Liver (tissue), 8 donors: ENCODE measurements at regions not wholly inside any gene's neighbourhood (a gene's known extent, or its start where the extent isn't known, plus 50 kb on each side); places are given as distances from the start of the nearest gene placed in this dataset.

Experiments
- DNase-seq: peaks from one replicate; pipeline ENCODE4 v3.0.0-alpha.2; 2017; ENCODE audit warnings: low spot score
- H3K27ac ChIP-seq, 2 donors: one replicate each; pipeline ENCODE4 v1.7.0; 2013; ENCODE audit warnings: inconsistent platforms in 2 of 2, low read length in 2 of 2, control low read depth in 1 of 2, low read depth in 1 of 2, mild to moderate bottlenecking in 1 of 2
- H3K27me3 ChIP-seq, 4 donors: one replicate each; pipeline versions ENCODE4 v1.6.1 to v1.7.0; 2013; ENCODE audit warnings: low read length in 3 of 4, inconsistent platforms in 1 of 4, mild to moderate bottlenecking in 1 of 4, moderate library complexity in 1 of 4; ENCODE audit not compliant: control insufficient read depth in 4 of 4, insufficient read depth in 4 of 4
- H3K36me3 ChIP-seq, 4 donors: one replicate each; pipeline versions ENCODE4 v1.6.1 to v1.7.0; 2013; ENCODE audit warnings: low read length in 3 of 4, mild to moderate bottlenecking in 3 of 4, low read depth in 1 of 4, moderate library complexity in 1 of 4; ENCODE audit not compliant: control insufficient read depth in 4 of 4, insufficient read depth in 3 of 4
- H3K4me1 ChIP-seq, 4 donors: one replicate each; pipeline versions ENCODE4 v1.6.1 to v1.7.0; 2013; ENCODE audit warnings: low read length in 3 of 4, mild to moderate bottlenecking in 3 of 4, moderate library complexity in 1 of 4; ENCODE audit not compliant: control insufficient read depth in 4 of 4, insufficient read depth in 4 of 4
- H3K4me3 ChIP-seq, 3 donors: one replicate each; pipeline versions ENCODE4 v1.6.1 to v1.7.0; 2013; ENCODE audit warnings: low read length in 3 of 3, control low read depth in 1 of 3, low read depth in 1 of 3, mild to moderate bottlenecking in 1 of 3
- H3K9ac ChIP-seq, 2 donors: one replicate each; pipeline ENCODE4 v1.7.0; 2013; ENCODE audit warnings: low read length in 2 of 2, mild to moderate bottlenecking in 2 of 2, moderate library complexity in 2 of 2, control low read depth in 1 of 2, low read depth in 1 of 2
- H3K9me3 ChIP-seq, 4 donors: one replicate each; pipeline versions ENCODE4 v1.6.1 to v1.7.0; 2013; ENCODE audit warnings: low read length in 3 of 4; ENCODE audit not compliant: control insufficient read depth in 4 of 4
- CTCF ChIP-seq: fragments of 150-350 bp; IDR thresholded peaks from 2 replicates; pipeline ENCODE4 v1.5.1; 2017; ENCODE audit warnings: improper control_type of control experiment, low read depth, low read length; ENCODE audit not compliant: missing input control
- EGR1 ChIP-seq, 2 donors: IDR thresholded peaks; 2 replicates each; pipeline ENCODE4 v1.6.1; 2016 to 2018; ENCODE audit warnings: antibody characterized with exemption in 2 of 2, low read depth in 2 of 2
- FOXA1 ChIP-seq: IDR thresholded peaks from 2 replicates; pipeline ENCODE4 v1.6.1; 2016; ENCODE audit warnings: antibody characterized with exemption
- FOXA2 ChIP-seq: IDR thresholded peaks from 2 replicates; pipeline ENCODE4 v1.6.1; 2016; ENCODE audit warnings: antibody characterized with exemption
- GABPA ChIP-seq, 2 donors: IDR thresholded peaks in 1 of 2; conservative IDR thresholded peaks in 1 of 2; 2 replicates each; pipeline ENCODE4 v1.6.1; 2016; ENCODE audit warnings: antibody characterized with exemption in 2 of 2, mild to moderate bottlenecking in 1 of 2, moderate library complexity in 1 of 2
- HNF4A ChIP-seq, 2 donors: conservative IDR thresholded peaks; 2 replicates each; pipeline ENCODE4 v1.6.1; 2016; ENCODE audit warnings: antibody characterized with exemption in 2 of 2, mild to moderate bottlenecking in 2 of 2
- HNF4G ChIP-seq: IDR thresholded peaks from 2 replicates; pipeline ENCODE4 v1.6.1; 2016; ENCODE audit warnings: antibody characterized with exemption
- JUND ChIP-seq, 2 donors: IDR thresholded peaks; 2 replicates each; pipeline ENCODE4 v1.6.1; 2016; ENCODE audit warnings: antibody characterized with exemption in 2 of 2
- MAX ChIP-seq: IDR thresholded peaks from 2 replicates; pipeline ENCODE4 v1.6.1; 2016; ENCODE audit warnings: antibody characterized with exemption
- NR2F2 ChIP-seq: IDR thresholded peaks from 2 replicates; pipeline ENCODE4 v1.6.1; 2016; ENCODE audit warnings: antibody characterized with exemption
- RAD21 ChIP-seq, 2 donors: IDR thresholded peaks; 2 replicates each; pipeline ENCODE4 v1.6.1; 2016; ENCODE audit warnings: antibody characterized with exemption in 2 of 2, mild to moderate bottlenecking in 2 of 2
- RXRA ChIP-seq, 2 donors: IDR thresholded peaks; 2 replicates each; pipeline ENCODE4 v1.6.1; 2017 to 2018; ENCODE audit warnings: antibody characterized with exemption in 2 of 2, mild to moderate bottlenecking in 1 of 2
- SP1 ChIP-seq: IDR thresholded peaks from 2 replicates; pipeline ENCODE4 v1.6.1; 2018; ENCODE audit warnings: antibody characterized with exemption, mild to moderate bottlenecking
- TAF1 ChIP-seq: conservative IDR thresholded peaks from 2 replicates; pipeline ENCODE4 v1.6.1; 2016; ENCODE audit warnings: antibody characterized with exemption, mild to moderate bottlenecking
- YY1 ChIP-seq: IDR thresholded peaks from 2 replicates; pipeline ENCODE4 v1.6.1; 2016; ENCODE audit warnings: antibody characterized with exemption, mild to moderate bottlenecking
- ZBTB33 ChIP-seq: IDR thresholded peaks from 2 replicates; pipeline ENCODE4 v1.6.1; 2016; ENCODE audit warnings: antibody characterized with exemption
- WGBS: extraction: QIAGEN DNeasy Blood & Tissue Kit; methylation state at CpG from one replicate; pipeline ENCODE4 v1.1.7; 2013; 5-methylcytosine and 5-hydroxymethylcytosine counted together
- TF ChIP-seq, protein P1 (sequence below): IDR thresholded peaks from 2 replicates; pipeline ENCODE4 v1.6.1; 2016; ENCODE audit warnings: antibody characterized with exemption
- TF ChIP-seq, protein P2 (sequence below): IDR thresholded peaks from 2 replicates; pipeline ENCODE4 v1.6.1; 2016; ENCODE audit warnings: antibody characterized with exemption, mild to moderate bottlenecking
- donor health status: healthy.
- donor health status: healthy.
- donor health status: healthy.
- donor health status: healthy.
- donor health status: healthy.

DNA sequence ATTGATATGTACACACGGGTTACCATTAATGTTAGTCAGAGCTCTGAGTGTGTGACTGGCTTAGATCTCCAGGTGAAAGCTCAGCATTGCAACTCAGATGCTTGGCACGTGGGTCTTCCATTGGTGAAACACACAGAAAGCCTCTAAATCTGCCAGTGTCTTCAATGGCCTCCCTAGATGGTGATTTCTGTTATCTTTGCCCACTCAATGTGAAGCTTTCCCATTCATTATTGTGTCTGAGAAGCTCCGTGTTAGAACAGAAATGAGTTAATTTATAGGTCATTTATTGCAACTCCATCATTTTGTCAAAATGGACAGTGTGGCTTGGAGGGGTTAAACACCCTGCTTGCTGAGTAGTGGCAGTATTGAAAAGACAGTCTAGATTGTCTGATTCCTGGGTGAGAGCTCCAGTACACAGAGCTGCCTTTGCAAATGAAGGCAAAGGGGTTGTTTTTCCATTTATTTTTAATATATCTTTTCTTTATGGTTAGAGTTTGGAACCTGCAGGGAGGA, 64.7 kb upstream of the GCFC2 start:
- no peak for TF ChIP-seq RAD21 (IDR thresholded peaks at IDR 0.05)
- TF ChIP-seq HNF4A (conservative IDR thresholded peaks at IDR 0.05), result no peak
- no peak for TF ChIP-seq RXRA (IDR thresholded peaks at IDR 0.05)
- no peak for TF ChIP-seq MAX
- TF ChIP-seq HNF4G, result no peak
- TF ChIP-seq NR2F2, result no peak
- no peak for TF ChIP-seq FOXA2
- TF ChIP-seq CTCF, result no peak
- TF ChIP-seq JUND (IDR thresholded peaks at IDR 0.05), result no peak
- TF ChIP-seq GABPA (IDR thresholded peaks at IDR 0.05 in 1 of 2, conservative IDR thresholded peaks at IDR 0.05 in 1 of 2), result no peak
- TF ChIP-seq EGR1 (IDR thresholded peaks at IDR 0.05; ENCODE audit: low read depth in 2 of 2), result no peak
- TF ChIP-seq, protein P1, sequence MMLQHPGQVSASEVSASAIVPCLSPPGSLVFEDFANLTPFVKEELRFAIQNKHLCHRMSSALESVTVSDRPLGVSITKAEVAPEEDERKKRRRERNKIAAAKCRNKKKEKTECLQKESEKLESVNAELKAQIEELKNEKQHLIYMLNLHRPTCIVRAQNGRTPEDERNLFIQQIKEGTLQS, result no peak
- TF ChIP-seq FOXA1, result no peak
- no peak for TF ChIP-seq YY1
- TF ChIP-seq SP1, result no peak
- no peak for TF ChIP-seq TAF1
- TF ChIP-seq, protein P2, sequence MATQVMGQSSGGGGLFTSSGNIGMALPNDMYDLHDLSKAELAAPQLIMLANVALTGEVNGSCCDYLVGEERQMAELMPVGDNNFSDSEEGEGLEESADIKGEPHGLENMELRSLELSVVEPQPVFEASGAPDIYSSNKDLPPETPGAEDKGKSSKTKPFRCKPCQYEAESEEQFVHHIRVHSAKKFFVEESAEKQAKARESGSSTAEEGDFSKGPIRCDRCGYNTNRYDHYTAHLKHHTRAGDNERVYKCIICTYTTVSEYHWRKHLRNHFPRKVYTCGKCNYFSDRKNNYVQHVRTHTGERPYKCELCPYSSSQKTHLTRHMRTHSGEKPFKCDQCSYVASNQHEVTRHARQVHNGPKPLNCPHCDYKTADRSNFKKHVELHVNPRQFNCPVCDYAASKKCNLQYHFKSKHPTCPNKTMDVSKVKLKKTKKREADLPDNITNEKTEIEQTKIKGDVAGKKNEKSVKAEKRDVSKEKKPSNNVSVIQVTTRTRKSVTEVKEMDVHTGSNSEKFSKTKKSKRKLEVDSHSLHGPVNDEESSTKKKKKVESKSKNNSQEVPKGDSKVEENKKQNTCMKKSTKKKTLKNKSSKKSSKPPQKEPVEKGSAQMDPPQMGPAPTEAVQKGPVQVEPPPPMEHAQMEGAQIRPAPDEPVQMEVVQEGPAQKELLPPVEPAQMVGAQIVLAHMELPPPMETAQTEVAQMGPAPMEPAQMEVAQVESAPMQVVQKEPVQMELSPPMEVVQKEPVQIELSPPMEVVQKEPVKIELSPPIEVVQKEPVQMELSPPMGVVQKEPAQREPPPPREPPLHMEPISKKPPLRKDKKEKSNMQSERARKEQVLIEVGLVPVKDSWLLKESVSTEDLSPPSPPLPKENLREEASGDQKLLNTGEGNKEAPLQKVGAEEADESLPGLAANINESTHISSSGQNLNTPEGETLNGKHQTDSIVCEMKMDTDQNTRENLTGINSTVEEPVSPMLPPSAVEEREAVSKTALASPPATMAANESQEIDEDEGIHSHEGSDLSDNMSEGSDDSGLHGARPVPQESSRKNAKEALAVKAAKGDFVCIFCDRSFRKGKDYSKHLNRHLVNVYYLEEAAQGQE, result no peak
- TF ChIP-seq ZBTB33, result no peak
- H3K36me3 ChIP-seq, result no peaks in the 10 kb centered on the region
- no peak for DNase-seq
- H3K4me3 ChIP-seq, result no peak overlapping the region
- H3K9me3 ChIP-seq, result no peaks in the 10 kb centered on the region
- WGBS, result 57% methylated on average over 3 of the region's 3 CpGs
- H3K4me1 ChIP-seq, result no peaks in the 10 kb centered on the region
- H3K9ac ChIP-seq, result no peak overlapping the region
- no peak overlapping the region for H3K27ac ChIP-seq
- H3K27me3 ChIP-seq, result peaks cover 0 to 6% (median 1%) of the 10 kb centered on the region in 4 donors
